Activated naive CD4-positive, alpha-beta T cell treated with anti-CD3 and anti-CD28 coated beads, Interleukin-2, amount 10 ng/mL, durations not matched to agents 7 days and 5 days (primary cell): ENCODE measurements at regions not wholly inside any gene's neighbourhood (a gene's known extent, or its start where the extent isn't known, plus 50 kb on each side); places are given as distances from the start of the nearest gene placed in this dataset.

ENCODE experiments used
- CTCF ChIA-PET: fragments of 350-600 bp; sonication (Branson Sonifier 250); formaldehyde crosslinking; loops from one replicate; lab custom pipeline; 2021; ENCODE audit warnings: antibody characterized with exemption; lab: Charles Lee
- DNase-seq: peaks from one replicate; pipeline ENCODE4 v3.0.0-alpha.2; 2020
- H3K27ac Mint-ChIP-seq: one replicate; pipeline ENCODE4 v1.8.0; 2021; ENCODE audit warnings: mild to moderate bottlenecking, moderate library complexity, mixed read lengths
- H3K27me3 Mint-ChIP-seq: one replicate; pipeline ENCODE4 v1.8.0; 2021; ENCODE audit warnings: mild to moderate bottlenecking, mixed read lengths
- H3K36me3 Mint-ChIP-seq: one replicate; pipeline ENCODE4 v1.8.0; 2021; ENCODE audit warnings: mixed read lengths
- H3K4me1 Mint-ChIP-seq: one replicate; pipeline ENCODE4 v1.8.0; 2021; ENCODE audit warnings: mixed read lengths
- H3K4me3 Mint-ChIP-seq: one replicate; pipeline ENCODE4 v1.8.0; 2021; ENCODE audit warnings: mild to moderate bottlenecking, moderate library complexity, mixed read lengths
- H3K9me3 Mint-ChIP-seq: one replicate; pipeline ENCODE4 v1.8.0; 2021; ENCODE audit warnings: mixed read lengths

GRCh38 chr5:67678594-67678993 lies 482.0 kb upstream of the CD180 start:
- CTCF ChIA-PET: no interaction called here
- no peaks in the 10 kb centered on the region for H3K36me3 Mint-ChIP-seq
- DNase-seq: no peak
- no peak overlapping the region for H3K27ac Mint-ChIP-seq
- no peak overlapping the region for H3K4me3 Mint-ChIP-seq
- no peaks in the 10 kb centered on the region for H3K4me1 Mint-ChIP-seq
- no peaks in the 10 kb centered on the region for H3K27me3 Mint-ChIP-seq
- no peaks in the 10 kb centered on the region for H3K9me3 Mint-ChIP-seq

GRCh38 chr5:67677422-67677970 lies 480.9 kb upstream of the CD180 start:
- no peaks in the 10 kb centered on the region for H3K27me3 Mint-ChIP-seq
- H3K4me1 Mint-ChIP-seq: no peaks in the 10 kb centered on the region
- no peak overlapping the region for H3K4me3 Mint-ChIP-seq
- no peaks in the 10 kb centered on the region for H3K36me3 Mint-ChIP-seq
- H3K9me3 Mint-ChIP-seq: no peaks in the 10 kb centered on the region
- no peak overlapping the region for H3K27ac Mint-ChIP-seq
- CTCF ChIA-PET: no interaction called here
- no peak for DNase-seq

- H3K4me1 Mint-ChIP-seq: no peaks in the 10 kb centered on the region
- H3K27ac Mint-ChIP-seq: no peak overlapping the region
- no peak overlapping the region for H3K4me3 Mint-ChIP-seq
- CTCF ChIA-PET: no interaction called here
- no peaks in the 10 kb centered on the region for H3K9me3 Mint-ChIP-seq
- no peak for DNase-seq
- H3K36me3 Mint-ChIP-seq: no peaks in the 10 kb centered on the region
- no peaks in the 10 kb centered on the region for H3K27me3 Mint-ChIP-seq
Measured at GRCh38 chr5:67676863-67677262, 480.3 kb upstream of the CD180 start.

- CTCF ChIA-PET: no interaction called here
- no peaks in the 10 kb centered on the region for H3K36me3 Mint-ChIP-seq
- no peaks in the 10 kb centered on the region for H3K9me3 Mint-ChIP-seq
- H3K27ac Mint-ChIP-seq: no peak overlapping the region
- H3K27me3 Mint-ChIP-seq: no peaks in the 10 kb centered on the region
- H3K4me3 Mint-ChIP-seq: no peak overlapping the region
- no peak for DNase-seq
- H3K4me1 Mint-ChIP-seq: no peaks in the 10 kb centered on the region
Measured at GRCh38 chr5:67674159-67674655, 477.6 kb upstream of the CD180 start.

- no peak overlapping the region for H3K27ac Mint-ChIP-seq
- H3K4me3 Mint-ChIP-seq: no peak overlapping the region
- CTCF ChIA-PET: no interaction called here
- H3K9me3 Mint-ChIP-seq: no peaks in the 10 kb centered on the region
- no peaks in the 10 kb centered on the region for H3K36me3 Mint-ChIP-seq
- H3K4me1 Mint-ChIP-seq: no peaks in the 10 kb centered on the region
- no peak for DNase-seq
- H3K27me3 Mint-ChIP-seq: no peaks in the 10 kb centered on the region
Measured at GRCh38 chr5:67673618-67674017, 477.0 kb upstream of the CD180 start.

- no peaks in the 10 kb centered on the region for H3K4me1 Mint-ChIP-seq
- H3K36me3 Mint-ChIP-seq: no peaks in the 10 kb centered on the region
- H3K9me3 Mint-ChIP-seq: no peaks in the 10 kb centered on the region
- no peak for DNase-seq
- CTCF ChIA-PET: no interaction called here
- no peak overlapping the region for H3K4me3 Mint-ChIP-seq
- H3K27ac Mint-ChIP-seq: no peak overlapping the region
- no peaks in the 10 kb centered on the region for H3K27me3 Mint-ChIP-seq
Measured at GRCh38 chr5:67673180-67673579, 476.6 kb upstream of the CD180 start.

GRCh38 chr5:67672636-67673035 lies 476.0 kb upstream of the CD180 start:
- H3K27ac Mint-ChIP-seq: no peak overlapping the region
- CTCF ChIA-PET: no interaction called here
- H3K27me3 Mint-ChIP-seq: no peaks in the 10 kb centered on the region
- H3K9me3 Mint-ChIP-seq: no peaks in the 10 kb centered on the region
- H3K4me3 Mint-ChIP-seq: no peak overlapping the region
- H3K36me3 Mint-ChIP-seq: no peaks in the 10 kb centered on the region
- no peak for DNase-seq
- no peaks in the 10 kb centered on the region for H3K4me1 Mint-ChIP-seq

GRCh38 chr5:67669916-67670315 lies 473.3 kb upstream of the CD180 start:
- Mint-ChIP-seq H3K27me3 (peaks cover 3% of the 10 kb centered on the region), H3K36me3 (no peaks in the 10 kb centered on the region), H3K9me3 (peaks cover 8% of the 10 kb centered on the region), H3K27ac (no peak overlapping the region), H3K4me1 (no peaks in the 10 kb centered on the region), H3K4me3 (no peak overlapping the region)
- DNase-seq: no peak
- CTCF ChIA-PET: no interaction called here

GRCh38 chr5:67660149-67660548 lies 463.6 kb upstream of the CD180 start:
- Mint-ChIP-seq H3K9me3 (no peaks in the 10 kb centered on the region), H3K27me3 (no peaks in the 10 kb centered on the region), H3K27ac (no peak overlapping the region), H3K36me3 (no peaks in the 10 kb centered on the region), H3K4me3 (no peak overlapping the region), H3K4me1 (no peaks in the 10 kb centered on the region)
- no peak for DNase-seq
- CTCF ChIA-PET: no interaction called here

GRCh38 chr5:67659288-67659687 lies 462.7 kb upstream of the CD180 start:
- no peaks in the 10 kb centered on the region for H3K36me3 Mint-ChIP-seq
- no peak overlapping the region for H3K4me3 Mint-ChIP-seq
- H3K27ac Mint-ChIP-seq: no peak overlapping the region
- DNase-seq: no peak
- no peaks in the 10 kb centered on the region for H3K4me1 Mint-ChIP-seq
- no peaks in the 10 kb centered on the region for H3K9me3 Mint-ChIP-seq
- CTCF ChIA-PET: no interaction called here
- H3K27me3 Mint-ChIP-seq: no peaks in the 10 kb centered on the region

- H3K36me3 Mint-ChIP-seq: no peaks in the 10 kb centered on the region
Measured at GRCh38 chr5:67657055-67657454, 460.5 kb upstream of the CD180 start.

GRCh38 chr5:67652201-67652600 lies 455.6 kb upstream of the CD180 start:
- no peaks in the 10 kb centered on the region for H3K36me3 Mint-ChIP-seq
- no peak overlapping the region for H3K4me3 Mint-ChIP-seq
- no peak overlapping the region for H3K27ac Mint-ChIP-seq
- CTCF ChIA-PET: no interaction called here
- H3K9me3 Mint-ChIP-seq: no peaks in the 10 kb centered on the region
- peaks cover 4% of the 10 kb centered on the region for H3K27me3 Mint-ChIP-seq
- DNase-seq: no peak
- H3K4me1 Mint-ChIP-seq: no peaks in the 10 kb centered on the region

More at GRCh38 chr5:67657055-67657454, 460.5 kb upstream of the CD180 start:
- Mint-ChIP-seq H3K27me3 (no peaks in the 10 kb centered on the region), H3K27ac (no peak overlapping the region), H3K9me3 (no peaks in the 10 kb centered on the region), H3K4me1 (no peaks in the 10 kb centered on the region), H3K4me3 (no peak overlapping the region)
- no peak for DNase-seq
- CTCF ChIA-PET: no interaction called here

- no peaks in the 10 kb centered on the region for H3K36me3 Mint-ChIP-seq
- H3K27ac Mint-ChIP-seq: no peak overlapping the region
- peaks cover 4% of the 10 kb centered on the region for H3K27me3 Mint-ChIP-seq
- H3K4me3 Mint-ChIP-seq: no peak overlapping the region
- no peaks in the 10 kb centered on the region for H3K4me1 Mint-ChIP-seq
- CTCF ChIA-PET: interaction anchor here (0.6 kb wide), 1 partner anchor 300 kb away, joined by 3 read pairs; no protein-coding TSS in a partner anchor
- DNase-seq: no peak
- H3K9me3 Mint-ChIP-seq: no peaks in the 10 kb centered on the region
Measured at GRCh38 chr5:67651180-67651579, 454.6 kb upstream of the CD180 start.

GRCh38 chr5:67648201-67648671 lies 451.6 kb upstream of the CD180 start:
- no peaks in the 10 kb centered on the region for H3K4me1 Mint-ChIP-seq
- H3K27me3 Mint-ChIP-seq: peaks cover 4% of the 10 kb centered on the region
- no peaks in the 10 kb centered on the region for H3K36me3 Mint-ChIP-seq
- H3K27ac Mint-ChIP-seq: no peak overlapping the region
- no peak for DNase-seq
- CTCF ChIA-PET: no interaction called here
- H3K4me3 Mint-ChIP-seq: no peak overlapping the region
- H3K9me3 Mint-ChIP-seq: no peaks in the 10 kb centered on the region

- CTCF ChIA-PET: no interaction called here
- no peak for DNase-seq
- Mint-ChIP-seq H3K4me3 (no peak overlapping the region), H3K27ac (no peak overlapping the region), H3K4me1 (no peaks in the 10 kb centered on the region), H3K36me3 (no peaks in the 10 kb centered on the region), H3K9me3 (no peaks in the 10 kb centered on the region), H3K27me3 (peaks cover 4% of the 10 kb centered on the region)
Measured at GRCh38 chr5:67647772-67648171, 451.2 kb upstream of the CD180 start.
